Anterior cingulate cortex (tissue), 58 donors: ENCODE measurements at regions not wholly inside any gene's neighbourhood (a gene's known extent, or its start where the extent isn't known, plus 50 kb on each side); places are given as distances from the start of the nearest gene placed in this dataset.
"Not testable (repeated sequence)": the region's sequence is repeated elsewhere in the genome, so short reads cannot be mapped to it uniquely, and the experiment has no call there.

ENCODE experiments used
- DNase-seq, 58 donors: peaks; one replicate each; lab custom pipeline; 2025; lab: John Stamatoyannopoulos, UW

DNA sequence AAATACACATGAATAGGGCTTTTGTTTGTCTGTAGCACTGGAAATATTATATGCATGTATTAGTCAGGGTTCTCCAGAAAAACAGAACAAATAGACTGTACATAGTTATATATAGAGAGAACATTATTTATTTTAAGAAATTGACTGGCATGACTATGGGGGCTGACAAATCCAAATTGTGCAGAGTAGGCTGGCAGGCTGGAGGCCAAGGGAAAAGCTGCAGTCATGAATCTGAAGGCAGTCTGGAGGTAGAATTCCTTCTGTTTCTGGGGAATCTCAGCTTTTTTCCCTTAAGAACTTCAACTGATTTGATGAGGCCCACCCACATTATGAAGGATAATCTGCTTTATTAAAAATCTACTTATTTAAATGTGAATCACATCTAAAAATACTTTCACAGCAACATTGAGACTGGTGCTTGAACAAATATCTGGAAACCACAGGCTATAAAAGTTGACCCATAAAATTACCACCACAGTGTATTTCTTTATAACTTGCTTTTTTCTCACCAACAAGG lies 344.2 kb upstream of the KIAA1217 start:
- DNase-seq: peak in 11 of 58 donors; percentile 1 to 40 (median 4)

DNA sequence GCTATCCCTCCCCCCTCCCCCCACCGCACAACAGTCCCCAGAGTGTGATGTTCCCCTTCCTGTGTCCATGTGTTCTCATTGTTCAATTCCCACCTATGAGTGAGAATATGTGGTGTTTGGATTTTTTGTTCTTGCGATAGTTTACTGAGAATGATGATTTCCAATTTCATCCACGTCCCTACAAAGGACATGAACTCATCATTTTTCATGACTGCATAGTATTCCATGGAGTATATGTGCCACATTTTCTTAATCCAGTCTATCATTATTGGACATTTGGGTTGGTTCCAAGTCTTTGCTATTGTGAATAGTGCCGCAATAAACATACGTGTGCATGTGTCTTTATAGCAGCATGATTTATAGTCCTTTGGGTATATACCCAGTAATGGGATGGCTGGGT lies 342.0 kb upstream of the KIAA1217 start:
- DNase-seq: not testable (repeated sequence)

DNA sequence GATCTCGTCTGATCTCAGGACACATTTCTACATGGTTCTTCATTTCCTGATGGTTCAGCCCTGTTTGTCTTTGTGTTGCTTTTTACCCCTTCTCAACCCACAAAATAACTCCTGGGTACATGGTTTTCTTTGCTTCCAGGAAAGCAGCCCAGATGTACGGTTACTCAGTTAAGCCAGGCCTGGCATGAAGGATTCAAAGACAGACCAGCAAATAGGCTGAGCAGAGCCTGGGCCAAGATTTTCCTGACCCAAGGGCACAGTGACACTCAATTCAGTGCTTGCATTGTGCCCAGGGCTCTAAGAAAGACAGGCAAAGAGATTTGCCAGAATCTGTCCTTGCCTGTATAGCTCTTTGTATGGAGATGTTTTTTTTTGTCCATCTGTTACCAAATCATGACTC lies 340.8 kb upstream of the KIAA1217 start:
- DNase-seq: no peak

DNA sequence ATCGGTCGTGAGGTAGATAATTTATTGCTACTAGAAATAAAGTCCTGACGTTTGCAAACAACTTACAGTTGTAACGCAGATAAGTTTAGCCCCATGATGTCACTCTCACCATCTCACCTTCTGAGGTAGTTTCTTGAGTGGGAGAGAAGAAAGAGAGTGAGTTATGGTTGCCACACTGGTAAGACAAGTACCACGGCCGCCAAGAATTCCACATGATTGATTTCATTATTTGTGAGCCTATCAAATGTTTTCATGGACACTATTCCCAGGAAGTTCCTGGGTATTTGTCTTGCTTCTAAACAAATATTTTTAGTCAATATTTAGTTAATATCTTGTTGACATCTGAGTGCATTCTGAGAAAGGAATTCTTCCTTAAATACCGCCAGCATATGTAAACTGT lies 339.4 kb upstream of the KIAA1217 start:
- no peak for DNase-seq

DNA sequence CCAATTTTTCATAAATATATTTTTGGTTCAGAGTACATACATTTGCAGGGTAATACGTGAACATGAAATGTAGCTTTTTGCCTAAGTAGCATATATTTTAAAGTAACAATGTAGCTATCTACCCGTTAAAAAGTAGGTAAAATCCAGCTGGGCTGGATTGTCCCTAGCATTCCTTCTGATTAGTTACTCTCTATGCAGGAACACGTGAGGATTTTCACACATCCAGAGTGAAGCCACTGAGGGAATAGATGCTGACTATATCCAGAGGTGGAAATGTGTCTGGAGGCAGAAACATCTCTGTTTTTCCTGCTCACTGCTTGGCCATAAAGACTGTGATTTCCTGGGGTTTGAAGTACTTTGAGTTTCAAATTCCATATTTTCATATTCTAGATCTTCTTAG lies 338.9 kb upstream of the KIAA1217 start:
- DNase-seq: no peak

DNA sequence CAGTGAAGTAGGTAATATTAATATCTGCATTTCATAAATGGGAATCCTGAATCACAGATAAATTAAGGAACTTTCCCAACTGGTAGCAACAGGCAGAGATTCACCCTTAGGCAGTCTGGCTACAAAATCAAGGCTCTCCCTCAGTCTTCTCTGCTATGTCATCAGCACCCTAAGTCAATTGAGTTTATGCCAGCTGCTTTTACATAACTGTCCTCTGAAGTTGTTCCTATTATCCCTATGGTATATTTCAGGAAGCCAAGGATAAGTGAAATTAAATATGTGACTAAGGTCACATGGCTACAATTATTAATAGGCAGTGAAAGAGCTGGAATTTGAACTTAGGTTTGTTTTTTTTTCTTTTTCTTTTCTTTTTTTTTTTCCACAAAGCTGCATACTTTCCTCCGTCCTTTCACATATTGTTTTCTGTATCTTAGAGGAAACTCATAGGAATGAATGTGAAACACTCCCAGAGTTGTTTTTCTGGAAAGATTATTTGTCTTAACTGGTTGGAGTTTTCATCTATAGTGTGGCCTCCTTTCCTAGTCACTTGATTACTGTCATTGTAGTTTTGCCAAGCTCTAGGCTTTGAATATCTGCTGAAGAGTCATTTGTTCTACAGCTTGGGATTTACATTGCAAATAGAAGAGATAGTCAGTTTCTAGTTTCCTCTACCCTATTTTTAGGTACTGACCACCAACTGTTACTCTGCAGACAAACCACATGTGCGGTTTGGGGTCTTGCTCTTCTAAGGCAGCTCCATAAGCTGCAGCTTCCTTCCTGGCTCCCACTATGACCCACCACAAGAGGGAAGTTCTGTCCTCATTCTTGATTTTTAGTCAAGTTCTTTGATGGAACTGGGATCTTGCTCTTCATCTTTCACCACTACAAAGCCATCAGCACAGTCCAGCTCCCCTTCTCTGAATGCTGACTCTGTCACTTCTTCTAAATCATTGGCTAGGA lies 338.0 kb upstream of the KIAA1217 start:
- DNase-seq: no peak

DNA sequence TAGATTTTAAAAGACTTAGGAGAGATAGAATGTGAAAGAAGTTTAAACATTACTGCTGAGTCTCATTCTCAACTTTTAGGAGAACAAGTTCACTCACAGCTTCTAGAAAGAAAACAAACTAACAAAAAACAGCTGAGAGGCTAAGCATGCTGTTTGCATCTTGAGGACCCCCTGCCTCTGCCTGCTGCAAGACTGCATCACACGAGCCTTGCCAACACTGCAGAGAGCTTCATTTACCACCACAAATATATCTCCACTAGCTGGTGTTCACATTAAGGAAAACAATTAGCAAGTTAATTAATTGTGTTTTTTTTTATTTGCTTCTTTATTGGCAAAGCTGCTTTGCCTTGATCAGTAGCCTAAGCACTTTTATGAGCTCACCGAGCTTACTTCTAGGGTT lies 336.6 kb upstream of the KIAA1217 start:
- no peak for DNase-seq

DNA sequence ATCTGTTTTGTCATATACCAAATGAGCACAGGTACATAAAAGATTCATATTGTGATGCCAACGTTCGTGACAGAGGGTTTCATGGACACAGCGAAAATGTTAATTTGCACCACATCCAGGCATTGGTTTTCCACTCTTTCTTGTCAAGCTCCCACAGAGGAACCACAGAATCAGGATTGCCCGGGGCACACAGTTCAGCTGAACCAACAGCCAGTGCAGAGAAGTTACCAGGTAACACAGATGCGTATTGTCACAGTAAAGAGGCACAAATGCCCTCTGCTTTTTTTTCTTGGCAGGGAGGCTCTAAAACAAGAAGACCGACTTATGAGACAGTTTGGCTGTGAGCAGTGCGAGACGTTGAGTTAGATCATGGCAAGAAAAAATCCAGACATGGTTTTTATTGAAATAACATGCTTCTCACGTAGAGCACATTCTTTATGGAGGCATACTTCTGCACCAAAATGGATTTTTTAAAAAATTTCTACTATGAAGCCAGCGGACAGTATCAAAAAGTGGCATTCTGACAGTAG lies 331.1 kb upstream of the KIAA1217 start:
- no peak for DNase-seq

DNA sequence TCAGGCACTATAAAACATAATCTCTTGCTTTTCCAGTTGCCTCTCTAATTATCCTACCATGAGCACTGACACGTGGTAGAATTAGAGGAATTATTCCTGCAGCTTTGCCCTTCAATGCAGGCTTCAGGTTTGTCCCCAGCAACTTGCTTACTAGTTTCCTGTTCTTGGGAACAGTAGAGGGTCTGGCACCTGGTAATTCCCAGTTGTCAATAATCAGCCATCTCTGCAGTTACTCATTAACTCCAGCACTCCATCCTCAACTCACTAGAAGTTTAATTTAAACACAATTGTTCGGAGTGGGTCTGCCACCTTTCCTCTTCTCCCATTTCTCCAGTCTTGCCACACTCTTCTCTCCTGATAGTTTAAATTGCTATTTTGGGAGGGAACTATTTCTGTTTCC lies 324.3 kb upstream of the KIAA1217 start:
- DNase-seq: no peak

DNA sequence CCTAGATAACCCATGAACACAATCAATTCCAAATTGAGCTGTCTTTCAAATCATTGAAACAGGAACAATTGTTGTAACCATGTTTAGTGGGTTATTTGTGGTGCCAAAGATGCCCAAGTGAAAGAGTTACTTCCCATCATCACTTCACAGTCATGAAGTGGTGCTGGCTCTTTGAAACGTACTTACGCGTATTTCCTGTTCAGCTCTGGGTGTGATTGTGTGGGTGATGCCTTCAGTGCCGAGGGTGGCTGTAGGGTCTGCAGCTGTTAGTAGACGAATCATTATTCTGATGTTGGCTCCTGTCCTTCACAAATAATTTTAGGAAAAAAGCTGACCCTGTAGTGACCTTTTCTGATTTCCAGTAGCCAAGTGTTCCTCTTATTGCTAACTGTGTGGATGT lies 323.1 kb upstream of the KIAA1217 start:
- DNase-seq: no peak

DNA sequence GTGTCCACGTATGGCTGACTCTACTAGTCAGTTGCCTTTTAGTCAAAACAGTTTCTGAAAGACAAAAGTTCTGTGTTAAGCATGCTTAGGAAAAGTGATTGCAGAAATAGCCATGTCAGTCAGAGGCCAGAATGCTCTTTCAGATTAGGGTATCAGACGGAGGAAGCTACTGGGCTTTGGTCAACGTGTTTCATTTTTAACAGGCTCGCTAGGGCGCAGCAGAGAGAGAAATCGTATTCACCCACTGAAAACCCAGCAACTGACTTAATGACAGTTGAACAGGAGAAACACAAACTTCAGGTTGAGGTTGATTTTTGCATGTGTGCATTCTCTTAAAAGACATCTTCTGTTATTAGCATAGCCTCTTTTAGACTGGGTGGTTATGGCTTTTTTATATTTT lies 322.6 kb upstream of the KIAA1217 start:
- no peak for DNase-seq

DNA sequence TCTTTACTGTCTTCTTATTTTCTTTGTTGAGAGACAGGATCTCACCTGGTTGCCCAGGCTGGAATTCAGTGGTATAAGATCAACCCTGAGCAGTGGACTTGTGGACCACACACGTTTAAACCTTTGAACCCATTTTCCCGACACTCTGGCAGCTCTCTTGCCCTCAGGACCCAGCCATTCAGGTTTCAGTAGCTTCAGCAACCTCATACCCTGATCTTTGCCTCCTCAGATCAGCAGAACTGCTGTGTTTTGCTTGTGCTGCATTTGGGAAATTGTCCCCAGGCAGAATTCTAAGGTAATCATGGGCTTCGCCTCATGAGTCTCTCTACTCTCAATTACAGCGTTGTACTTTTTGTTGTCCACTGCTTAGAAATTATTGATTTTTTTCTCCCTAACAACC lies 317.6 kb upstream of the KIAA1217 start:
- DNase-seq: no peak

DNA sequence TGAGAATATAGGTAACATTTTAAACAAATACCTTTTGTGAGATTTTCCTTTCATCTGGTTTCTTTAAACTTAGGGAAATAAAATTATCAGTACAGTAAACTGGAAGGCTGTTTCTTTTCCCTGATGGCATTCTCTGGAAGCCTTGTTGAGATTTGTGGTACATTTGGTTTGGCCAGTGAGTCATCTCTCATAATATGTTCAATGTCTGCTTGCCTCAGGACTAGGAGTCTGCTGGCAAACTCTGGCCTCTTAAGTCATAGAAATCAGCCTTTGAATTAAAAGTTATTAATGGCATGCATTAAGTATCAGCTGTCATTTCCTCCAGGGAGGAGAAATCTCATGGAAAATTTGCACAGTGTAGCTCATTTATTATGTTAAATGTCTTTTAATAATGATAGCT lies 316.6 kb upstream of the KIAA1217 start:
- DNase-seq: no peak

DNA sequence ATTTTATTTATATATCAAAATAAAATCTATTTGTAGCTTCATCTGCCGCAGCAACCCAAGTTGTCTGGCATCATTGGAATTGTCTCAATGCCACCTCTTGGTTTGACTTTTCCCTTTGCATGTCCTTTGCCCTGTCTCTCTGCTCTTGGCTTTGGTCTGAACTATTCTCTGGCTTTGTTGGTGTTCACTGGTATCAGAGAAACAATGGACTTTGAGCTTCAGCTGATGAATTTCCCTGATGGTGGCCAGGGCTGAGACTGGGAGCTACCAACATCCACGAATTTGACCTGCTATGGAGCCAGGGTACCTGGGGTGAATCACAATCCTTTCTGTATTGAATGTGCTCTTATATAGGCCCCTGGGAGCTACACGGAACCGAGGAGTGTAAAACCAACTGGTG lies 311.7 kb upstream of the KIAA1217 start:
- no peak for DNase-seq

DNA sequence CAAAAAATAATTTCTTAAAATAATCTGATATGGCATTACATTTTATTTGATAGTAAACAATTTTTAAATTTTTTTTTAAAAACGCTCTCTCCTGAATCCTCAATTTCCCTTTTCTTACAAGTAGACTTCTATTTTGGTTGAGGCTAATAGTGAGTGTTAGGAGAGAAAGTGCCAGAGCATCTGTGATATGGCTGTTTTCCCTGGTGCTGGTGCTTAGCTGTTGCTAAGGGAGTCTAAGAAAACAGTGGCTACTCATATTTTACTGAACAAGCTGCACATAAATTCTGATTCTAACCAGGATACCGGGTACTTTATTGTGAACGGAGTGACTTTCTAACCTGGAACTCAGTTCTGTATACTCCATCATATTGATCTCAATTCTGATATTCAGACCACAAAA lies 311.1 kb upstream of the KIAA1217 start:
- DNase-seq: peak in 2 of 58 donors; percentile 1 to 7

DNA sequence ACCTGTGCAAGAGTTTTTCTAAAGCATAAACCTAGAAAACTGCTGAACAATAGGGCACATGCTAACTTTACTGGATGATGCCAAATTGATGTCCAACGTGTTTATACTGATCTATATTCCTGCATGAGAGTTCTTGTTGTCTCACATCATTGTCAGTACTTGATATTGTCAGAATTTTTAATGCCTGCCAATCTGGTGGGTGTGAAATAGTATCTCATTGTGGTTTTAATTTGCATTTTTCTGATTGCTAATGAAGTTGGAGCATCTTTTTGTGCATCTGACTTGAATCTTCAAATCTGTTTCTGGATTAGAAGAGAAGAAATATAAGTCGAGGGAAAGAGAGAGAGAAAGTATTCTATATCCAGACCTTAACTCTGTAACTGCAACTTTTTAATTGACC lies 309.8 kb upstream of the KIAA1217 start:
- no peak for DNase-seq

DNA sequence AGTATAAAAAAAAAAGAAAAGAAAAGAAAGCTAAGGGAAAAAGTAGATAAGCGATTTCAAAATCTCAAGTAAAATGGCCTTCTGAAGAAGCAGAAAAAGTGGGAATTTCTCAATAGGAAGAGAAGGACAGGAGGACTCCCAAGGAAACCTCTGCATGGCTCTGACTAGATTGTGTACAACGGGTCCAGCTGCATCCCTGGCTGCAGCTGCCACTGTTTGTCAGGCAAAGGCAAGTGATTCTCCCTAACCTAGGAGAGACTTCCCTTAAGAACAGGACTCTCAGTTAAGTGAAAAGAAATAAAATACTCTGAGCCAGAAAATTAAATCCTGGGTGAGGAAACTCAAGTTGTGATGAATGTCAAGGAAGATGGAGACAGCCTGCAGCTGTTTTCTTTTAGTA lies 298.6 kb upstream of the KIAA1217 start:
- no peak for DNase-seq

DNA sequence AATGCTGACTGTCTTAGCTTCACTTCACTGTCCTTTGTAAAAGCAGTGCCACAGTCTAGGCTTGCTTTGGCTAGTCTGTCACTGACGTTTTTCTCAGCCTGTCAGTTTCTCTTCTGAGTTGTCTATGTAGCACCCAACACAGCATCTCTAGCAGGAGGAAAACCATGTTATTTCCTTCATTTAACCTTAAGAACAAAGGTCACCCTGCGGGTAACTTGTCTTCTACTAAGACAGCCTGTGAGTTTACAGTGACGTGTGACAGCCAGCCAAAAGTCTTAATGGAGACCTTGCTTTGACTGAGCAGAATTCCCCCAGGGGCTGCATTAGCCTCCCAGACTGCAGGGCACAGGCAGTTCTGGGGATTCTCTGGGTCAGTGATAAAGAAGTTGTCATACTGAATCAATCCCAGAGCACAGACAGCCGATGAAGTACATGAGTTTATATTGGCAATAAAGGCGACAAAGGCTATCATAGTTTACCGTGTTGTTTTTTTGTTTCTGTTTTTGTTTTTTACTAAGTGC lies 296.0 kb upstream of the KIAA1217 start:
- DNase-seq: no peak

DNA sequence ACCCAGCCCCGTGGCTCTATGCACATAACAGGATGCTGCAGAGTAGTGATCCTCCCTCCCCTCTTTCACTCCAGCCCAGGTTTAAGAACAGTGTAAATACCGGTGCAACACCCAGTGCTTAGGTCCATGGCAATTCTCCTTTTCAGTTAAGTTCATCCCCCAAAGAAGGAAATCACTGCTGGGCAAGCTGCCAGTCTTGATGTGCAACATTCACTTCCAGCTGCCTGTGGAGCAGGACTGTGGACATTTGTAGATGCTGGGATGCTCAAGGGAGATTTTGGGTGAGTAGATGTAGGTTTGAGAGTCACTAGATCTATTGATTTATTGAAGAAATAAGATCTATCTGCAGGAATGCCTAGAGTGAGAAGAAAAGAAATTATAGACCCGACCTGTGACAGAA lies 294.3 kb upstream of the KIAA1217 start:
- no peak for DNase-seq

DNA sequence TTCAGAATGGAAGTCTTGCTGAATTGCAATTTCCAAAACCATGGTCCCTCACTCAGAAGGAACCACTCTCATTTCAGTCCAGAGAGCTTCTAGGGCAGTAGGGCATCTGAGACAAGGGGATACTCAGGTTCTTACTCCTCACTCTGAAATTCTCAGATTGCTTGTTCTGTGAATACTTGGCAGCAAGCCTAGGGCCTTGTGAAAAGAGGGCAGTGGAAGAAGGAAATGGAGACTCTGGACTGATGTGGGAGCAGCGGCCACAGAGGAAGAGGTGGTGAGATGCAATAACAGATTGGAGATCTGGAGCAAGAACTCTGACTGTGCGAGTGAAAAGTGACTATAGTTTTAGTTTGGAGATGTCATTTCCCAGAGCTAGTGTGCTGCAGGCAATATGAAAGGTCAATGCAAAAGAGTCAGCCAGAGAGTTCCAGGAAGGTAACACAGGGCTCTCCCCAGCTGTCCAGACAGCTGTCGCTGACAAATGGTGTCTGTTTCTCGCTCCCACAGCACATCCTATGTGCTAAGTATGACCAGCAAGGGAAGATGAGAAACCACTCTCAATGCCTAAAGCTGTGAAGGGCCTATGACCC lies 291.6 kb upstream of the KIAA1217 start:
- no peak for DNase-seq

DNA sequence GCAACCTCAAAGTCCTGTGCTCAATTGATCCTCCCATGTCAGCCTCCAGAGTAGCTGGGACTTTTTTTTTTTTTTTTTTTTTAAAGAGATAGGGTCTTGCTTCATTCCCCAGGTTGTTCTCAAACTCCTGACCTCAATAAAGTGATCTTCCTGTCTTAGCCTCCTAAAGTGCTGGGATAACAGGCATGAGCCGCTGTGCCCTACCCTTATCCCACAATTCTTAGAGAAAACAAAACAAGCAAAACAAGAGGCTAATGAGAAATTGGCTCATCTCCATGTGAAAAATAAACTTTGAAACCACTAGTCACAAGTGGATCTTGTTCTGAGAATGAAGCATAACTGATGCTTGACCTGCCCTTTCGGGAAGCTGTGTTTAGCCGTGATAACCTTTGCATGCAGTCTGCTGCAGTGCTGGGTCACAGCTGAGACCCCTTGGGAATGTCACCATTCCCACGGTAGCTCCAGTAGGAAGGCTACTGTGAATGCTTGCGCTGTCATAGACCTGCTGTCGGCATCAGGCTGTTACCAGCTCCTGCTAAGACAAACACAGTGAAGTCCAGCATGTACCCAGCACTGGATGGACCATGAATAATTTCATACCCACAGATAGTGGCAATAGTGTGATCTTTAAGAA lies 290.7 kb upstream of the KIAA1217 start:
- no peak for DNase-seq
